MM.1S (cell line): ENCODE measurements at regions not wholly inside any gene's neighbourhood (a gene's known extent, or its start where the extent isn't known, plus 50 kb on each side); places are given as distances from the start of the nearest gene placed in this dataset.

ENCODE experiments used
- EZH2 ChIP-seq: fragments of 300-600 bp; sonication (generic); optimal IDR thresholded peaks from 2 replicates; pipeline ENCODE3; 2017; ENCODE audit warnings: low read depth, mild to moderate bottlenecking, antibody characterized with exemption, low read length, mixed read lengths
- TF ChIP-seq, protein P1 (sequence below): fragments of 300-600 bp; sonication (generic); IDR thresholded peaks from 2 replicates; pipeline ENCODE4 v1.5.1; 2016; ENCODE audit warnings: antibody characterized with exemption, low read length, mixed read lengths

DNA sequence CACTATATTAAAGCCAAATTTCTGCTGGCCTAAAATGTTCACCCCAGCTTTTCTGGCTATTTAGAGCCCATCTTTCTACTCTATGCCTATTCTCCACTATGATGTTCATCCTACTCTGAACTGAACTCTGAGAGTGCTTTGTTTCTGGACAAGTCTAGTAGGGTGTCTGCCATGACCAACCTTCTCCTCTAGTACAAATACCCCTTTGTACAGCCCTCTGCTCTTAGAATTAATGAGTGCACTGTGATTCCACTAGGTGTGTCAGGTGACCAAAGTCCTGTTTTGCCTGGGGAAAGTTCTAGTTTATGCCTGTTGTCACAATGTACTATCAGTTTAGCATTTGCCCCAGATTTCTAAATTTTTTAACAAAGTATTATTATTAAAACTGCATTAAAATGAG lies 388.1 kb upstream of the MAD2L1 start:
- TF ChIP-seq, protein P1, sequence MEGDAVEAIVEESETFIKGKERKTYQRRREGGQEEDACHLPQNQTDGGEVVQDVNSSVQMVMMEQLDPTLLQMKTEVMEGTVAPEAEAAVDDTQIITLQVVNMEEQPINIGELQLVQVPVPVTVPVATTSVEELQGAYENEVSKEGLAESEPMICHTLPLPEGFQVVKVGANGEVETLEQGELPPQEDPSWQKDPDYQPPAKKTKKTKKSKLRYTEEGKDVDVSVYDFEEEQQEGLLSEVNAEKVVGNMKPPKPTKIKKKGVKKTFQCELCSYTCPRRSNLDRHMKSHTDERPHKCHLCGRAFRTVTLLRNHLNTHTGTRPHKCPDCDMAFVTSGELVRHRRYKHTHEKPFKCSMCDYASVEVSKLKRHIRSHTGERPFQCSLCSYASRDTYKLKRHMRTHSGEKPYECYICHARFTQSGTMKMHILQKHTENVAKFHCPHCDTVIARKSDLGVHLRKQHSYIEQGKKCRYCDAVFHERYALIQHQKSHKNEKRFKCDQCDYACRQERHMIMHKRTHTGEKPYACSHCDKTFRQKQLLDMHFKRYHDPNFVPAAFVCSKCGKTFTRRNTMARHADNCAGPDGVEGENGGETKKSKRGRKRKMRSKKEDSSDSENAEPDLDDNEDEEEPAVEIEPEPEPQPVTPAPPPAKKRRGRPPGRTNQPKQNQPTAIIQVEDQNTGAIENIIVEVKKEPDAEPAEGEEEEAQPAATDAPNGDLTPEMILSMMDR = no peak
- TF ChIP-seq EZH2 = no peak
